ENCODE measurements at regions not wholly inside any gene's neighbourhood (a gene's known extent, or its start where the extent isn't known, plus 50 kb on each side); places are given as distances from the start of the nearest gene placed in this dataset.

- H3K4me3 ChIP-seq (ENCODE audit: control insufficient read depth, low read depth, low read length) = no peak overlapping the region
- no peak for DNase-seq (ENCODE audit: low read depth)
- no peak for TF ChIP-seq CTCF (conservative IDR thresholded peaks at IDR 0.05; ENCODE audit: control insufficient read depth, insufficient read depth, low read depth, low read length)
Measured at GRCh38 chr12:60012659-60013058, 416.8 kb downstream of the SLC16A7 start.

GRCh38 chr12:60014436-60014835 is 418.6 kb downstream of the SLC16A7 start:
- TF ChIP-seq CTCF (conservative IDR thresholded peaks at IDR 0.05; ENCODE audit: control insufficient read depth, insufficient read depth, low read depth, low read length) = no peak
- DNase-seq (ENCODE audit: low read depth) = no peak
- no peak overlapping the region for H3K4me3 ChIP-seq (ENCODE audit: control insufficient read depth, low read depth, low read length)

- DNase-seq (ENCODE audit: low read depth) = no peak
- no peak for TF ChIP-seq CTCF (conservative IDR thresholded peaks at IDR 0.05; ENCODE audit: control insufficient read depth, insufficient read depth, low read depth, low read length)
- H3K4me3 ChIP-seq (ENCODE audit: control insufficient read depth, low read depth, low read length) = no peak overlapping the region
Measured at GRCh38 chr12:60020068-60020467, 424.2 kb downstream of the SLC16A7 start.

- TF ChIP-seq CTCF (conservative IDR thresholded peaks at IDR 0.05; ENCODE audit: control insufficient read depth, insufficient read depth, low read depth, low read length) = no peak
- DNase-seq (ENCODE audit: low read depth) = no peak
- no peak overlapping the region for H3K4me3 ChIP-seq (ENCODE audit: control insufficient read depth, low read depth, low read length)
Measured at GRCh38 chr12:60021235-60021634, 425.4 kb downstream of the SLC16A7 start.

DNA sequence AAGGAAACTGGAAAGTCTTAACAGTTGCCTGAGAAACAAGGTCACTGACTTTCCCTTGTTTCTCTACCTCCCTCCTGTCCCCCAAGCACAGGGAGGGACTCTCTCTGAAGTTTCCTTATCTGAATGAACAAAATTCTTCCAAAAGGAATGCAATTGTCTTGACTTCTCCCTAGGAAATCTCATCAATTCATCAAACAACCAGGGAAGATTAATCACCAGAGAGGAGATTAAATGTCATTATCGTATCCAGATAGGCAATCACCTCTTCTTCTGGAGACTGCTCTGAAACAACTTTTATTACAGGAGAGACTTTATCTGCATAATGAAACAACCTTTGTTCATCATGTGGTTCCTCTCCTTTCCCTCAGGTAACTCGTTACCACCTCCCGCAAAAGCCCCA is 431.4 kb downstream of the SLC16A7 start:
- TF ChIP-seq CTCF (conservative IDR thresholded peaks at IDR 0.05; ENCODE audit: control insufficient read depth, insufficient read depth, low read depth, low read length) = no peak
- no peak for DNase-seq (ENCODE audit: low read depth)
- H3K4me3 ChIP-seq (ENCODE audit: control insufficient read depth, low read depth, low read length) = no peak overlapping the region

- DNase-seq (ENCODE audit: low read depth) = no peak
- no peak overlapping the region for H3K4me3 ChIP-seq (ENCODE audit: control insufficient read depth, low read depth, low read length)
- TF ChIP-seq CTCF (conservative IDR thresholded peaks at IDR 0.05; ENCODE audit: control insufficient read depth, insufficient read depth, low read depth, low read length) = no peak
Measured at GRCh38 chr12:60034147-60034546, 438.3 kb downstream of the SLC16A7 start.

GRCh38 chr12:60035835-60036234 is 440.0 kb downstream of the SLC16A7 start:
- peak; percentile 20 for DNase-seq (ENCODE audit: low read depth)
- TF ChIP-seq CTCF (conservative IDR thresholded peaks at IDR 0.05; ENCODE audit: control insufficient read depth, insufficient read depth, low read depth, low read length) = no peak
- no peak overlapping the region for H3K4me3 ChIP-seq (ENCODE audit: control insufficient read depth, low read depth, low read length)

All from fibroblast of mammary gland (primary cell).